BE2C (cell line): ENCODE measurements at regions not wholly inside any gene's neighbourhood (a gene's known extent, or its start where the extent isn't known, plus 50 kb on each side); places are given as distances from the start of the nearest gene placed in this dataset.

Source experiments
- DNase-seq: peaks from one replicate; pipeline ENCODE4 v3.0.0-alpha.2; 2020
- H3K27me3 ChIP-seq: fragments of 250-450 bp; sonication (Bioruptor Pico); 2 replicates; pipeline ENCODE4 v1.5.1; 2020; ENCODE audit warnings: mild to moderate bottlenecking
- H3K36me3 ChIP-seq: fragments of 250-450 bp; sonication (Bioruptor Pico); 2 replicates; pipeline ENCODE4 v1.5.1; 2020; ENCODE audit warnings: mild to moderate bottlenecking
- H3K4me1 ChIP-seq: fragments of 250-450 bp; sonication (Bioruptor Pico); 2 replicates; pipeline ENCODE4 v1.5.1; 2020
- H3K4me3 ChIP-seq: 2 replicates; pipeline ENCODE4 v1.5.1; 2011; ENCODE audit warnings: low read depth, low read length
- H3K9me3 ChIP-seq: fragments of 250-450 bp; sonication (Bioruptor Pico); 2 replicates; pipeline ENCODE4 v1.5.1; 2020
- CTCF ChIP-seq: IDR thresholded peaks from 2 replicates; pipeline ENCODE4 v1.5.1; 2012; ENCODE audit warnings: mild to moderate bottlenecking, low read depth, low read length

GRCh38 chr6:139860203-139860602 is 485.8 kb upstream of the CITED2 start:
- Histone ChIP-seq H3K4me3 (no peak overlapping the region), H3K4me1 (no peaks in the 10 kb centered on the region), H3K27me3 (no peaks in the 10 kb centered on the region), H3K36me3 (no peaks in the 10 kb centered on the region), H3K9me3 (no peaks in the 10 kb centered on the region)
- DNase-seq: no peak
- no peak for TF ChIP-seq CTCF

DNA sequence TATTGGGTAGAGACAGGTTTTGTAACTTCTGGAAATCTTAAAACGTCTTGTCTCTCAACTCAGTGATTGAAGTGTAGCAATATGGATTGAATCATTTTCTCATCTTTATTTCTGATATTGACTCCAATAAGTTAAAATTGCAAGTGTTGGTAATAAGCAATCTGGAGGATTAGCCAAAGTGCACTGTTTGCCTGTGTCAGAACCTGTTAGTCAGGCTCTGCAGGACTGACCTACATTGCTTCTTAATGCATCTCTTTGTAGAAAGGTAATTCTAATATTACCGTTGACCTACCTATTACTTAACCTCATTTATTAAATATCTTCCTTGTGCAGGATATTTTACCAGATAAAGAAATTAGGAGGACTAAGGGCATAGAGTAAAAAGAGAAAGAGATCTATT is 484.0 kb upstream of the CITED2 start:
- no peaks in the 10 kb centered on the region for H3K9me3 ChIP-seq
- no peaks in the 10 kb centered on the region for H3K4me1 ChIP-seq
- H3K27me3 ChIP-seq: no peaks in the 10 kb centered on the region
- no peaks in the 10 kb centered on the region for H3K36me3 ChIP-seq
- no peak overlapping the region for H3K4me3 ChIP-seq
- DNase-seq: no peak
- no peak for TF ChIP-seq CTCF

DNA sequence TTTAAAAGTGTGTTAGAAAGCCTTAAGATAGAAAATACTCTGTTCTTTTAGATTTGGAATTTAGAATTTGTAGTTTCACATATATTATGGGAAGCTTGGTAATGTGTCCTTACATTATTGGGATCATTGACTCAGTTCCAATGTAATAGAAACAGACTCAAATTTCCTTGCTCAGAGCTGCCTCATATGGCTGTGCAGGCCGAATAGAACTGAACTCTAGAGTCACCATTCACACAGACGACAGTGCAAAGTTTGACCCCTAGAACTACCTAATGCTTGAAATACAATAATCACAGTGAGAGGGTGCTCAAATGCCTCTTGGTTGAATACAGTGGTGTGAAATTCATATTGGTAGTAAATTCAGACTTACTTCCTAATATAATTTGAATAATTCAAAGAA is 482.7 kb upstream of the CITED2 start:
- TF ChIP-seq CTCF: no peak
- no peaks in the 10 kb centered on the region for H3K9me3 ChIP-seq
- no peak for DNase-seq
- no peaks in the 10 kb centered on the region for H3K27me3 ChIP-seq
- H3K4me3 ChIP-seq: no peak overlapping the region
- no peaks in the 10 kb centered on the region for H3K4me1 ChIP-seq
- H3K36me3 ChIP-seq: no peaks in the 10 kb centered on the region

DNA sequence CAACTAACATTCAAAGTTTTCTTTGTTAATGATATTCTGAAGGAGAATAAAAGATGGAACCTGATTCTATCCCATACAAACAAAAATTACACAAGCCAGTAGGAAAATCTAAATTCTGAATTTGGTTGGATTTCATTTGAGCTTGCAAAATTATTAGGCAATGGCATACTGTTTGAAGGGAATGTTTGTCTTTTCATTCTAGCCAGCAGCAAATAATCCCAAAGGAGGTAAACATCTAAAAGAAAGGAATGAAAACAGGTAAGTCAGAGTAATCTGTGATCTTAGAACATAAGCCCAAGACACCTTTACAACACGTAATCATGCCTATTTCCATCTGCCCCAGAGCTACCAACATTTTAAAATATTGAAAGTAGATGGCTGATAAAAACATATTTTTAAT is 482.1 kb upstream of the CITED2 start:
- no peak for TF ChIP-seq CTCF
- no peak for DNase-seq
- H3K9me3 ChIP-seq: no peaks in the 10 kb centered on the region
- no peaks in the 10 kb centered on the region for H3K4me1 ChIP-seq
- H3K36me3 ChIP-seq: no peaks in the 10 kb centered on the region
- no peak overlapping the region for H3K4me3 ChIP-seq
- no peaks in the 10 kb centered on the region for H3K27me3 ChIP-seq

DNA sequence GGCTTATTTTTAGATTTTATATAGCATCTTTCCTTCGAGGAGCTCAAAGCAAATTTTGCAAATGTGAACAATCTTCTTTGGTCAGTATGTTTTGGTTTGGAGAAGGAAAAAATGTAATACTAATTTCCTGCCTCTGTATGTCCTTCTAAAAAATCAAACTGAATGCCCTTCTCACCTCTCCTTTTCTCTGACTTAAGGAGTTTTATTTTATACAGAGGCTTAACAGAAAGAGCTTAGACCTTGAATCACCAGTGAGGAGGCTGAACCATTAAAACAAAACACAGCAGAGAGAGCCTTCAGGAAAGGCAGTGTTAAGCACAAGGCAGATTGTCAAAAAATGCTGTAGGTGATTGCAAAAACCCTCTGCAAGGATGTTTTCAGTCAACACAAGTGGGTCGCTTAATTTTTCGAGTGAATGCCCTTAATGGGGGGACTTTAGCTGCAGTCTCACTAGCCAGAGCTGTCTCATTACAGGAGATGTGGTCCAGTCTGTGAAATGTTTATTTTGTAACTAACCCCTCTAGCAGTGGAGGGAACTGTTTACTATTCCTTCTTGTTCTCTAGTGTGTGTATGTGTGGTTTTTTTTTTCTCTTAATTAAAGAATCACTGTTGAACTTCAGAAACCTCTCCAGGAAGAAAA is 481.3 kb upstream of the CITED2 start:
- no peak for DNase-seq
- H3K4me1 ChIP-seq: no peaks in the 10 kb centered on the region
- no peaks in the 10 kb centered on the region for H3K27me3 ChIP-seq
- no peaks in the 10 kb centered on the region for H3K36me3 ChIP-seq
- TF ChIP-seq CTCF: no peak
- H3K4me3 ChIP-seq: no peak overlapping the region
- no peaks in the 10 kb centered on the region for H3K9me3 ChIP-seq

DNA sequence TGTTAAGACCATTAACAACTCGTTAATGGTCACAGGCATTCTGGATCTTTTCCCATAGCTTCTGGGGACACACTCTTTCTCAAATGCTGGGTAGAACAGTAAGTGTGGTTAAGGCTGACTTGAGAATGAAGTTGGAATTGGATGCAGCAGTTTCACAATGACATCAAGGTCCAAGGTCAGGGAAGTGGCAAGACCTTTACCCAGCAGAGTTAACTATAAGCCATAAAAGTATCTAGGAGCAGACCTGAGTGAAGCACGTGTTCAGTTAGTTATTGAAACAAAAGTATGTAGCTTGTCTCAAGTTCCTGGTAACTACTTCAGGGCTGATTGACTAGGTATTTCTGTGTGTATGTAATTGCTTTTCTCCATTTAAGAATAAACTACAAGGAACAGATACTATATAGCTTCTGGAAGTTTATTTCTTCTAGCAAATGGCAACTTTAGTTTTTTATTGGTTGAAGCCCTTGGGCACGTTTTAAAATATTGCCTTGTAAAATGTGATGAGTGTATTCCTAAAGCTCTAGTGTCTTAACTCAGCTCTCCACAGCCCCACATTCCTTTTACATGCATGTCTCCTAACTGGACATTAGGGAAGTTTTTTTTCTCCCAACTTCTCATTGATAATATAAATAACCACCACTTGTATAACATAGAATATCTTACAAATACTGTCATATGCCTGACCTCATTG is 479.0 kb upstream of the CITED2 start:
- no peaks in the 10 kb centered on the region for H3K36me3 ChIP-seq
- no peaks in the 10 kb centered on the region for H3K4me1 ChIP-seq
- TF ChIP-seq CTCF: no peak
- no peak for DNase-seq
- H3K4me3 ChIP-seq: no peak overlapping the region
- H3K27me3 ChIP-seq: no peaks in the 10 kb centered on the region
- no peaks in the 10 kb centered on the region for H3K9me3 ChIP-seq
